K562 (cell line): ENCODE measurements at regions not wholly inside any gene's neighbourhood (a gene's known extent, or its start where the extent isn't known, plus 50 kb on each side); places are given as distances from the start of the nearest gene placed in this dataset.
A peak's percentile ranks its signal among the peaks of the same experiment; 100 is the strongest.

Experiments used
- ATAC-seq: fragments of 200-7000 bp; cut with Tn5 transposase; 3 replicates; pipeline ENCODE4 v1.9.1; 2020; ENCODE audit warnings: moderate library complexity
- BruUV-seq: library from RNA; stranded (reverse); fragments of 400-500 nt; replicated peaks from 2 replicates; lab custom pipeline; 2021; lab: Mats Ljungman, UMichigan
- CTCF ChIA-PET: fragments of 300-600 bp; formaldehyde crosslinking; extraction: SDS; loops from one replicate; lab custom pipeline; 2021; ENCODE audit warnings: low intra/inter-chr PET ratio; lab: Yijun Ruan, JAX
- POLR2A ChIA-PET: fragments of 300-600, 350-650 bp; sonication (Branson Sonifier 250); formaldehyde crosslinking; extraction: SDS; loops from one replicate; lab custom pipeline; 2021; ENCODE audit warnings: antibody characterized with exemption, inconsistent platforms; lab: Yijun Ruan, JAX
- DNase-seq, 4 experiments: peaks; one replicate each; pipeline versions ENCODE4 v3.0.0 to v3.0.0-alpha.2; 2011 to 2018; ENCODE audit warnings: low spot score in 3 of 4, mixed read lengths in 3 of 4; ENCODE audit errors: extremely low read depth in 1 of 4
- FAIRE-seq: peaks from 2 replicates; lab custom pipeline; 2011; peaks lifted over from hg19 to GRCh38; lab: Jason Lieb, UNC
- H2AFZ ChIP-seq: 2 replicates; pipeline ENCODE4 v1.6.0; 2011; ENCODE audit warnings: low read depth, low read length, control low read depth, inconsistent platforms
- H3K27ac ChIP-seq: fragments of 200-600 bp; 3 replicates; pipeline ENCODE4 v1.8.0; 2011; ENCODE audit warnings: low read depth, mild to moderate bottlenecking, control low read depth, inconsistent platforms, low read length, moderate library complexity, mixed read lengths; ENCODE audit errors: extremely low read depth
- H3K27me3 ChIP-seq, 2 experiments: fragments of 300-600 bp in 1 of 2; 2 replicates in 1 of 2; 3 replicates in 1 of 2; pipeline versions ENCODE4 v1.6.0 to v1.8.0; 2011; ENCODE audit warnings: inconsistent platforms in 2 of 2, low read length in 2 of 2, mild to moderate bottlenecking in 1 of 2, mixed read lengths in 1 of 2, moderate library complexity in 1 of 2; ENCODE audit not compliant: control insufficient read depth in 2 of 2, insufficient read depth in 2 of 2
- H3K36me3 ChIP-seq: fragments of 300-600 bp; 3 replicates; pipeline ENCODE4 v1.8.0; 2011; ENCODE audit warnings: mild to moderate bottlenecking, low read length, inconsistent platforms; ENCODE audit not compliant: control insufficient read depth, insufficient read depth
- H3K4me1 ChIP-seq, 2 experiments: fragments of 200-600 bp in 1 of 2; replicated peaks in 1 of 2; 2 replicates in 1 of 2; 3 replicates in 1 of 2; pipeline versions ENCODE4 v1.5.1 to v1.8.0; 2011; ENCODE audit warnings: inconsistent platforms in 2 of 2, low read length in 2 of 2, mild to moderate bottlenecking in 1 of 2, mixed read lengths in 1 of 2, moderate library complexity in 1 of 2; ENCODE audit not compliant: control insufficient read depth in 2 of 2, insufficient read depth in 2 of 2
- H3K4me2 ChIP-seq: 2 replicates; pipeline ENCODE4 v1.6.1; 2011; ENCODE audit warnings: low read length, control low read depth, inconsistent platforms, mixed read lengths; ENCODE audit not compliant: insufficient read depth
- H3K4me3 ChIP-seq: fragments of 200-600 bp; sonication (generic), shearing (Covaris generic); 2 replicates; pipeline ENCODE4 v1.5.1; 2016; ENCODE audit warnings: control low read depth, inconsistent platforms
- H3K79me2 ChIP-seq: fragments of 200-600 bp; 3 replicates; pipeline ENCODE4 v1.8.0; 2011; ENCODE audit warnings: low read length, inconsistent platforms; ENCODE audit not compliant: control insufficient read depth, insufficient read depth
- H3K9ac ChIP-seq, 2 experiments: 2 replicates each; pipeline versions ENCODE4 v1.6.0 to v1.6.1; 2011; ENCODE audit warnings: low read depth in 2 of 2, low read length in 2 of 2, control low read depth in 1 of 2, inconsistent platforms in 1 of 2, mild to moderate bottlenecking in 1 of 2, mixed read lengths in 1 of 2; ENCODE audit not compliant: insufficient read depth in 1 of 2
- H3K9me1 ChIP-seq: one replicate; pipeline ENCODE4 v1.6.0; 2011; ENCODE audit warnings: inconsistent platforms, mild to moderate bottlenecking, low read length, moderate library complexity; ENCODE audit not compliant: control insufficient read depth, insufficient read depth
- H3K9me3 ChIP-seq: replicated peaks from 2 replicates; pipeline ENCODE4 v1.5.1; 2011; ENCODE audit warnings: low read depth, low read length, inconsistent platforms; ENCODE audit not compliant: control insufficient read depth, insufficient read depth
- H4K20me1 ChIP-seq: replicated peaks from 2 replicates; pipeline ENCODE4 v1.6.1; 2011; ENCODE audit warnings: low read length, inconsistent platforms, mixed read lengths; ENCODE audit not compliant: control insufficient read depth, insufficient read depth
- BCOR ChIP-seq: fragments of 450-650 bp; IDR thresholded peaks from 2 replicates; pipeline ENCODE4 v1.6.1; 2016
- FOXJ3 ChIP-seq: sonication (generic); formaldehyde crosslinking; IDR thresholded peaks from 2 replicates; pipeline ENCODE4 v1.4.0; 2020; ENCODE audit warnings: mild to moderate bottlenecking, missing genetic modification reagents
- HOMEZ ChIP-seq: fragments of 250-450 bp; sonication (Bioruptor Pico); IDR thresholded peaks from 2 replicates; pipeline ENCODE4 v1.4.0; 2020; ENCODE audit warnings: mild to moderate bottlenecking, moderate library complexity
- JUN ChIP-seq, 2 experiments: sonication (generic) in 1 of 2; formaldehyde crosslinking in 1 of 2; IDR thresholded peaks; 2 replicates each; pipeline versions ENCODE4 v1.6.1 to v1.8.0; 2012 to 2022; ENCODE audit warnings: borderline replicate concordance in 2 of 2, mild to moderate bottlenecking in 2 of 2, improper control_type of control experiment in 1 of 2, low read depth in 1 of 2, low read length in 1 of 2, missing genetic modification reagents in 1 of 2
- RCOR1 ChIP-seq, 2 experiments: IDR thresholded peaks; 2 replicates each; pipeline ENCODE4 v1.6.1; 2012; ENCODE audit warnings: low read depth in 2 of 2, low read length in 2 of 2, borderline replicate concordance in 1 of 2, improper control_type of control experiment in 1 of 2
- REST ChIP-seq, 2 experiments: fragments of 450-650 bp; formaldehyde crosslinking in 1 of 2; IDR thresholded peaks; 2 replicates each; pipeline versions ENCODE4 v1.4.0 to v1.6.1; 2014 to 2020; ENCODE audit warnings: mild to moderate bottlenecking in 2 of 2, borderline replicate concordance in 1 of 2, low read depth in 1 of 2
- SAFB ChIP-seq: fragments of 200-400 bp; formaldehyde crosslinking; IDR thresholded peaks from 2 replicates; pipeline ENCODE4 v1.6.1; 2017; ENCODE audit warnings: low read depth, low read length, borderline replicate concordance
- WGBS: fragments of 100-300 bp; shearing (Covaris generic); methylation state at CpG from one replicate; pipeline ENCODE4 v1.1.6; 2016; ENCODE audit warnings: low coverage, mixed read lengths; ENCODE audit not compliant: insufficient coverage; ENCODE audit errors: missing lambda C conversion rate; 5-methylcytosine and 5-hydroxymethylcytosine counted together
- in situ Hi-C: fragments of 300-500 bp; cut with MboI; formaldehyde crosslinking; loops from 4 replicates; pipeline ENCODE4 v1.15.0; 2018; ENCODE audit warnings: inconsistent platforms, mixed read lengths
- intact Hi-C: fragments of 100-400 bp; cut with micrococcal nuclease; formaldehyde crosslinking; loops from 2 replicates; pipeline ENCODE4 v1.14.2; 2022

- peaks cover 28 to 29% of the 10 kb centered on the region in 2 experiments for H3K4me1 ChIP-seq
- no peaks in the 10 kb centered on the region for H3K36me3 ChIP-seq
- intact Hi-C loops (no loop called here), in situ Hi-C loops (no loop called here)
- peak; percentile 91 to 96 (median 94) for DNase-seq
- H3K9ac ChIP-seq = peak overlapping the region; percentile 68 to 83
- H3K79me2 ChIP-seq = no peaks in the 10 kb centered on the region
- H3K4me3 ChIP-seq = peak overlapping the region; percentile 27
- H3K27ac ChIP-seq = peak overlapping the region; percentile 86
- 2% methylated on average over 20 of the region's 20 CpGs for WGBS
- peak overlapping the region; percentile 98 for H2AFZ ChIP-seq
- ATAC-seq = peak; percentile 96
- peak; percentile 96 for FAIRE-seq
- no peaks in the 10 kb centered on the region for H3K27me3 ChIP-seq
- H3K4me2 ChIP-seq = peak overlapping the region; percentile 87
- BruUV-seq = TSS peak; percentile 96
- no peaks in the 10 kb centered on the region for H4K20me1 ChIP-seq
- peaks cover 2% of the 10 kb centered on the region for H3K9me1 ChIP-seq
- H3K9me3 ChIP-seq = no peaks in the 10 kb centered on the region
- POLR2A ChIA-PET = interaction anchor here (0.6 to 1.6 kb wide), 11 partner anchors 11 to 825 kb away, joined by 3 to 8 read pairs (median 3); no protein-coding TSS in a partner anchor
- CTCF ChIA-PET = no interaction called here
- peak; percentile 53; the same call in 1 of the 2 replicates for TF ChIP-seq JUN (IDR thresholded peaks at IDR 0.05; ENCODE audit: borderline replicate concordance, low read depth, low read length)
- TF ChIP-seq JUN (CRISPR knock-in tag; IDR thresholded peaks at IDR 0.05; ENCODE audit: borderline replicate concordance) = no peak
- TF ChIP-seq REST (IDR thresholded peaks at IDR 0.05; ENCODE audit: borderline replicate concordance) = peak; percentile 35
- no peak for TF ChIP-seq REST (CRISPR knock-in tag; IDR thresholded peaks at IDR 0.05; ENCODE audit: low read depth)
- peak; percentile 62; the same call in 1 of the 2 replicates for TF ChIP-seq BCOR
- TF ChIP-seq SAFB = no peak
- TF ChIP-seq RCOR1 (IDR thresholded peaks at IDR 0.05; ENCODE audit: borderline replicate concordance in 1 of 2, low read depth in 2 of 2, low read length in 2 of 2) = peak; percentile 3 to 89; a peak in 2 of 4 replicates
- TF ChIP-seq HOMEZ = no peak
- no peak for TF ChIP-seq FOXJ3 (CRISPR knock-in tag)
These were observed 52.7 kb upstream of the VIPR2 start for GRCh38 chr7:159197066-159197975.
